GM18519 (cell line): ENCODE measurements at regions not wholly inside any gene's neighbourhood (a gene's known extent, or its start where the extent isn't known, plus 50 kb on each side); places are given as distances from the start of the nearest gene placed in this dataset.
"Not testable (repeated sequence)": the region's sequence is repeated elsewhere in the genome, so short reads cannot be mapped to it uniquely, and the experiment has no call there.

Source experiments
- ATAC-seq: cut with Tn5 transposase; IDR thresholded peaks from one replicate; pipeline ENCODE4 v1.9.1; 2021; ENCODE audit warnings: mild to moderate bottlenecking, moderate library complexity; ENCODE audit not compliant: unreplicated experiment, low FRiP score

DNA sequence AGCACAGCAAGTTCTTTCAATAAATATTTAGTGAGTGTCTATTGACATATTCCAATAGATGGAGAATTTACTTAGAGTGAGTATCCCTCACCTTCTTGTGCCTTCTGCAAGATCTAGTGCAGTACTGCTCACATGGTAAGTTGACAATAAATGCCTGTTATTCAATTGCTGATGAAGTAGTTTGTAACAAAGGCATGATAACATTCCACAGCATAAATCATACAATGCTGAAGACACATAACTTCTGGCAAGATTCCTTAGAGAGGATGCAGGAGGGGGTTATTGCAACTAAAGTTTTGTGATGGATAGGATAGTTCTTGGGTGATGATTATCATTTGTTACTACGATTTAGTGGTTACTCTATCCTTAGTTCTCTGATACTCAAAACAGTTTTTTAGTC lies 112.2 kb upstream of the RBMS3 start:
- ATAC-seq: no peak

DNA sequence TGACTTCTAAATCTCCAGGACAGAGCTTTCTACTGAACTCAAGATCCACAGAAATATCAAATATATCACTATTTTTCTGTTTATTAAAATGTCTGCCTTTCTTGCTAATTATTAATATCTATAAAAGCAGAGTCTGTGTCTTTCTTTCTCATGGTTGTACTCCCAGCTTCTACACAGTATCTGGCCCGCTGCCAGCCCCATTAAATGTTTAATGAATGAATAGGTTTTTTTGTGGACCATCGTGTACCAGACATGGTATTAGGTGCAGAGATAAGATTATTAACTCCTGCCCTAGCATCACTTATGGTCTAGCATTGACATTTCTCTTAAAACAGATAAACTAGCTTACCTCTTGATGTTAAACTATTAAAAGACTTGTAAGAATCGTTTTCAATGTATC lies 111.4 kb upstream of the RBMS3 start:
- no peak for ATAC-seq

DNA sequence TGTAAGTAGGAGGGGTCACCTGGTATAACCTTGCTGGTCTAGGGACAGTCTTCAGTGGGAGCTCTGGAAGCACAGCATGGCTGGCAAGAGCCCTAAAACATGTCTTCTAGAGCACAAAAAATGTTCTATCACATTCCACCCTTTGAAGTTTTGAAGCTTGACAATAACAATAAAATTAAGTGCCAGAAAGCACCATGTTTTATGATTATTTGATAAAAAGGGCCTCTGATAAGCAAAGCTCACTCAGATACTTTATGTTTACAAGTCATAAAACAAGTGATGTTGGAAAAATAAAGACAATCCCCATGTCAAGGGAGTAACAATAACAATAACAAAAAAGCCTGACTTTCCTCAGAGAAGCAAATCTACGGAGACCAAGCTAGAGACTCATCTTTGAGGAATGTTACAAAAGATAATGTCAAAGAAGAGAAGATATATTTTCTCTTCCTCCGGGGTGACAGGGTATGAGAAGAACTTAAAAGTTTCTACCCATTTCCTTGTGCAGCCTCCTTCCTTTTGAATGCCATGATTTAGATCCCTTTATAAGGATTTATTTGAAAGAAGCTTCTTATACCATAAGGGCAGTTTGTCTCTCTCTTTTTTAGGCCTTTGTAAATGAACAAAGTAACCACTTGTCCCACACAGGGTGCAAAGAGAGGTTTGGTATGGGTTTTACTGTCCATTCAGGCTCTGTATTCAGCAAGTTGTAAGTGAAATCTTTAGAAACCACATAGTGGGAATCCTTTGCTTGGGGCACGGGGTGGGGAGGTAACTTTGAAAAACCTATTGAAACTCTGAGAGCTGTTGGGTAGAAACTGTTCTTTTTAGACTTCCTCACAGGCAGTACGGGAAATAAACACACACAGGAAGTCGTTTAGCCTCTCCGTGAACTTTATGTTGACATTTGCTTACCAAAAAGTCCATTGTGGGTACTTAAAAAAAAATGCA lies 109.6 kb upstream of the RBMS3 start:
- ATAC-seq: peak; percentile 76

DNA sequence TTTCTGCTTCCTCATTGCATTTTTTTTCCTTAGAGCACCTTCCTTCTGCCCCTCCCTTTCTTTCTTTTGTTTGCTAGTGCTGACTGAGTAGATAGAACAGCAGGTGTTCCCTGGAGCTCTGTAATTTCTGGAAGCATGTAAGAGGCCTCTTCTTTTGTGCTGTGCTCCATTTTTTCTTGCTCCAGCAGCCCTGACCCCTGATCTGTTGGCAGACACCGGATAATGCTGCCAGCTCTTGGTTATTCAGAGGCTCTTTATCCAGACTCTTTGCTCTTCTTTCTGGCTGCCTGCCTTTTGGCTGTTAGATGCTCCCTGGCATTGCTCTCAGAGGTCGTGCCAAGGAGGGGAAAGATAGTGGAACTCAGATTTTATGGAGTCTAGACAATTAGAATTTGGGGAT lies 104.4 kb upstream of the RBMS3 start:
- no peak for ATAC-seq

DNA sequence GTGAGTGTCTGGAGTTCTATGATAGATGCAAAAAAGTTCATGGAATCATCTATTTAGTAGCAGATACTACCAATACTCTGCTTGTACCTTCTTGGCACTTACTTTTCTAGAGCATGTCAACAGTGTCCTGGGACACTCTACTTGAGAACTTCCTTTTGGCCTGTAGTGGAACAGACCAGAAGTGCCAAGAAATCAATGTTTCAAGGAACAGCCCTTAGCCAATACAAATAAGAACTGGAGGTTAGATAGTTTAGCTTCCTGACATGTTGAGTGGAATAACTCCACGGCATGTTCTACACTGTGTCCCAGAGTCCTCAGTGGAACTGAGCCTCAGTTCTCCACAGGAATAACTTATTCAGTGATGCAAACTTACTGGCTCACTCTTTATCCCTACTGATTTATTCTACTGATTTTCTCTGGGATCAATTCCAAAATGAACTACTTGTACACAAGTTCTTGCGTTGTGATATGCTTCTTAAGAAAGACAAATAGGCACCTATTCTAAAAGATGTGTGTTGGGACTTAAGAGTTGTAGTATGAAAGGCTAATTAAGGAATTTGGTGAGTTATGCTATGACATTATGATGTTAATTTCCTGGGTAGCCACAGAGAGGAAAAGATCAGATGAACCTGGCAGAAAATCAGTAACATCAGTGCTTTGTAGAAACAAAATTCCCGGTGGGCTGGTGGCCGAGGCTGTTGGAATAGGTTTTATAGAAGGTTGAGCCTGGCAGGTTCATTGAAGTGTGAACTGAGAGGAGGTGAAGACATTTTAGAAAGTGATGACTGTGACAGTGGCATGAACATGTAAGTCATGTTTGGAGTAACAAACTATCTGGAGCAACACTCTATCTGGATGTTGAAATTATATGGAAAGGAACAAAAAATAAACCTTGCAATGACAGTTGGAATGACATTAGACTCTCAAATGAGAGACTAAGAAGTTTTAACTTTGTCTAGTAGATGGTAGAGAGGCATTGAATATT lies 101.8 kb upstream of the RBMS3 start:
- ATAC-seq: no peak

DNA sequence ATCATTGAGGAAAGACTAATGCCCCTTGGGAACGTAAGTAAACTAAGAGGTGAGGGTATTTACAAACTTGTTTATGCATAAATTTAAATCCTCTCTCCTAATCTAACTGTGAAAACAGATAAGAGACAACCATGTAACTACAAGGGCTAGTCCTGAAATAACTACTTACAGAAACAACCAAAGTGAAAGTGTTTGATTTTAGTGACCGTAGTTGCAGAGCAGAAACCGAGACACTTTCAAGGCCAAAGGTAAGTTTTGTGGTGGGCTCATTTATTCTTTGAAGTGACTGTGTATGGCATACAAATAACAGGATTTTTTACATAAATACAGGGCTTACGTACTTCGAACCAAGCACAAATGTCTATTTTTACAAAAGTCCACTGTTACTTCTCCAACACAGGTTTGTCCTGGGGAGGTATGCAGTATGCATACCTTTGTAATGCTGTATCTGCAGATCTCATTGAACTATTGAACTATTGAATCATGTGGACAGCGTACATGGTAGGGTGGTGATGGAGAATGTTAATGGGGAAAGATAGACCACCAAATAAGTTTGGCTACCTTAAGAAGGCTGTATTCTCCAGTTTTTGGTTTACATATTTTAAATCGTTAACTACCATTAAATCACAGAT lies 99.6 kb upstream of the RBMS3 start:
- ATAC-seq: peak; percentile 71

DNA sequence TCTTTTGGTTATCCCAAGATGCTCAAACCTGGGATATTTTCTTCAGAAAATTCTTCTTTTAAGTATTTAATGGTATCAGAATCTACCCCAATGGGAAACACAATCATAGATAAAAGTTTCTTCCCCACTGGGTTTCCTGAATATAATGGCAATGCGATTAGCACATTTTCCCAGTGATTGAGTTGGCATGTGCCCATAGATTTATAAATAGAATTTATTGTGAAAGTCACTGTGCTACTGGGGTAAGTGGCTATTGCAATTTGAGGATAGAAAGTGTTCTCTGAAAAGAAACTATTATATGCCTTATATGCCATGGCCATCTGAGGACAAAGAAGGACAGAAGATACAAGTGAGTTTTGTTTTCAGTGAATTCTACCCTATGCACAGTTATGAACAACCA lies 99.0 kb upstream of the RBMS3 start:
- ATAC-seq: no peak

DNA sequence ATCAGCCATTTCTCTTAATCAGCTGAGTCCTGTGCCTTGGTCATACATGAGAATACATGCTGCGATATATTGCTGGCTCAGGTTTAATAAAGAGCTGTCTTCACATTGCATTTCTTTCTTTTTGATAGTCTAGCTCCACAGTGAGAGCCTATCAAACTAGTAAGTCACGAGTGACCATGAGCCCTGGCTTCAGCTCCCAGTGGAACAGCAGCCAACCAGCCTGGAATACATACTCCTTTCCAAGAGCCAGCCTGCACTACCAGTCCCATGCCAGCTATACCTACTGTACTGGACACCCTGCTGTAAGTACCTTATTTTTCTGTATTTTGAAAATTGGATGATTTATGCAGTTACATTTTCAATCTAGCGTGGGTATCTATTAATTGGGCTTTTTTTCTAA lies 98.0 kb upstream of the RBMS3 start:
- ATAC-seq: not testable (repeated sequence)

DNA sequence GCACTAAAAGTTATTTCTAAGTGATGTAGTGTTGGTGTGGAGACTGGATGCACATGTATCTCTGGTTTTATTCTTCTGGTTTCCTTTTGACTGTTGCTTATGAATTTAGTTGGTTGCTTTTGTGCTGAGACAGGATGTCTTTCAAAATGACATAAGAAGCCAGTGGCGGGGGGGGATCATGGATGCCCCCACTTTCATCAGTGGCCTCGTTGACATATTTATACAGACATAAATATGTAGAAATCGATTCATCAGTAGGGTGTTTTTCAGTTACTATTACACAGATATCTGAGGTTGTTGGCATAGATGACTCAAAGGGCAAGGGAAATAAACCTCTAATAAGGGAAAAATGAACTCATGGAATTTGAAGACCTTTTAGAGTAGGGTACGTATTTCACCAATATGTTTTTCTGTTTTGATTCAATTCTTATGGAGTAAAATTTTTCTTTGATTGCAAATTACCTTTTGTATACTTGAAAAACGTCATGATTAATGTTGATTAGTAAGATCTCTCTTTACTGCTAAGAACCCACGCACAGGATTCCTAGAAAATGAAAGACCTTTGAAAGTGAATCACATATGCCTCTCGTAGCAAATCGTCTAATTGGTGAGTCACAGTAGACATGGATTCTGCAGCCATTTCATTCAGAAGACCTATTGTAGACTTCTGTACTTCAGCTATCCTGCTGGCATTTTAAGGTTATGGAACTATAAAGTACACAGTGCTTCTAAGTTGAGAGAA lies 97.4 kb upstream of the RBMS3 start:
- ATAC-seq: no peak

DNA sequence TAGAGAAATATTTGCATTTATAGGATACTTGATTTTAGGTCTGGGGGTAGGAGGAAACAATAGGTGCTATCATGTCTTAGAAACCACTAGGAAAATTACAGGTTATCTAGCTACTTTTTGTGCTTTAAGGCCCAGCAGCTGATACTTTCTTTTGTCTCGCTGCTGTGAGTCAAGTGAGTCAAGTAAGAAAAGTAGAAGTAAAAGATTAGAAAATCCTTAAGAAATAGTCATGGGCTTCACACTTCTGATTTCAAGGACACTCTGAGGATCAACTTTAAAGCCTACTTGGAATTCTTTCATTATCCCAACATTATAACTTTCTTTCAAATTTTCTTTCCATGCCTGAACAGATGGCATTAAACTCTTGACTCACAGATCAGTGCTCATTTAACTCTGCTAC lies 95.2 kb upstream of the RBMS3 start:
- no peak for ATAC-seq

DNA sequence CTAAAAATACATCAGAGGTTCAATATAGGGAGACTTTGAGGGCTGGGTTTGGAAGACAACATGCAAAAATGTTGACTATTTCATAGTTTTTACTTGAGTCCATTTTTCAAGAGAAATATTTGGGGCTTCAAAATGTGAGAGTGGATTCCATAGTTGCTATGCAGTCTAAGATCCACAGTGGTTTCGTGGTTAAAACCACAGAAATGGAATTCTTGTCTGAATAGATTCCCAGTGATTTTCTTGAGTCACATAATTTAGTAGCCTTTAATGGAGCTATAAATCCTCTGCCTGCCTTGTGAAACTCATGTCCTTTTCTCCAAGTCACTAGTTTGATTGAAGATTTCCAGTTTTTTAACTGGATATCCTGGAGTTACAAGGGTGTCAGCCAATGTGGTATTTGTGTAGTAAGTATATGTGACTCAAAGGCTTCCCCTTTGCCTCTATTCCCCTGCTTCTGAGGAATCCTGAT lies 94.7 kb upstream of the RBMS3 start:
- ATAC-seq: no peak

DNA sequence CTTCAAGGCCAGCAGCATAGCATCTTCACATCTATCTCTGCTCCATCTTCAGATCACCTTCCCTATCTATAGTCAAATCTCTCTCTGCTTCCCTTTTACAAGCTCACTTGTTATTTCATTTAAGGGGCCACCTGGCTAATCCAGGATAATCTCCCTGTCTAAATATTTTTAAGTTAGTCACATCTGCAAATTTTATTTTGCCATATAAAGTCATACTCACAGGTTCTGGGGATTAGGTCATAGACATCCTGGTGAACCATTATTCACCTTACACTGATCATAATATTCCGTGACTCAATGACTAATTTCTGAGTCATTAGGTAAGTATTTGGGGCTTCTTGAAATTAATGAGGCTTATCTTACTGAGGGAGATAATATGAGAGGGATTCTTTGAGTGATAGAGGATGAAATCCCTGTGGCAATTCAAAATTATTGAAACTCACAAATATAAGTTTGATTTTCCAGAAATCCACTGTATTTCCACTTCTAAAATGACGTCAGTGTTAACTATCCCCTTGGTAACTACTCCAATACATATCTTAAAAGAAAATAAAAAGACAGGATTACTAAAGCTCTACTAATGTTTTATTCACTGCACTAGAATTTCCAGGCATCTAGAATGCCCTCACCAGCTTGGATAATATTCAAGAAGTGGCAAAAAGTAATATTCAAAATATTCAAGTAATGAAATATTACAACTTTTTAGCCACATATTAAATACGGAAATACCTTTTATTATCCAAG lies 93.7 kb upstream of the RBMS3 start:
- ATAC-seq: no peak

DNA sequence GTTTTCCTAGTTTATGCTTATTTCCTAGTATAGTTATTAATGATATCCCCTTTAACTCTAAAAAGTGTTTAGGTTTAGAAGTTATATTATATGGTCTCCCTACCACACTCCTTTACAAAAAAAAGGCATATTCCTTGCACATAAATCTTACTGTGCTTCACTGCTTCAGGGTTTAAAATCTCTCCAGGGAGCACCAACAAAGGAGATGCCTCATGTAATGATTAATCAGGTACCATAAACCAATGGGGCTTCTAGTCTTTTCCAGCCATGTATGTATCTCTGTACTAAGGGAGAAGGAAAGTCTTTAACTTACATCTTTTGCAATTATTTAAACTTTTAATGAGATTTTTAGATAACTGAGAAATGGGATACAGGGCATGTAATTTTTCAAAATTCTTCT lies 91.5 kb upstream of the RBMS3 start:
- no peak for ATAC-seq

DNA sequence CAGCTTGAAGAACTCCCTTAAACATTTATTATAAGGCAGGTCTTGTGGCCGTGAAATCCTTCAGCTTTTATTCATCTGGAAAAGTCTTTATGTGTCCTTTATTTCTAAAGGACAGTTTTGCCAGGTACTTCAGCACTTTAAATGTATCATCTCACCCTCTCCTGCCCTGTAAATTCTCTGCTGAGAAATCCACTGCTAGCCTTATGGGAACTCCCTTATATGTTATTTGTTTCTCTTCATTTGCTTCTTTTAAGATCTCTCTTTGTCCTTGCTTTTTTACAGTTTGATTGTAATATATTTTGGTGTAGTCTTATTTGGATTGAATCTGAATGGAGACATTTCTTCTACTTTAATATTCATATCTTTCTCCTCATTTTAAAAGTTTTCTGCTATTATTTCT lies 86.7 kb upstream of the RBMS3 start:
- no peak for ATAC-seq

DNA sequence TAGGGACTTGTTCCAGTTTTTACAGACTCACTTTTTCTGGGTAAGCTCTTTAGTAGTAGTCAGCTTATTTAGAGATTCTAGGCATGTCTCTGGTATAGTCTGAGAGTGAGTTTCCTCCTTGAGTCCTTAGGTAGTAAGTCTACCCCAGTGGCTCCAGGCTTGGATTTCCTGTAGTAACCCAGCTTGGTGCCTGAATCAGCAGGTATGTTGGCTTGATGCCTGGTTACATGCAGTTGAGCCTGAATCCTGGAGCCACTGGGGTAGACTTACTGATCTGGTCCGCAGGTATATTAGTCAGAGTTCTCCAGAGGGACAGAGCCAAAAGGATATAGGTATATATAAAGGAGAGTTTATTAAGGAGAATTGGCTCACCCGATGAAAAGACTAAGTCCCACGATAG lies 85.8 kb upstream of the RBMS3 start:
- ATAC-seq: no peak

DNA sequence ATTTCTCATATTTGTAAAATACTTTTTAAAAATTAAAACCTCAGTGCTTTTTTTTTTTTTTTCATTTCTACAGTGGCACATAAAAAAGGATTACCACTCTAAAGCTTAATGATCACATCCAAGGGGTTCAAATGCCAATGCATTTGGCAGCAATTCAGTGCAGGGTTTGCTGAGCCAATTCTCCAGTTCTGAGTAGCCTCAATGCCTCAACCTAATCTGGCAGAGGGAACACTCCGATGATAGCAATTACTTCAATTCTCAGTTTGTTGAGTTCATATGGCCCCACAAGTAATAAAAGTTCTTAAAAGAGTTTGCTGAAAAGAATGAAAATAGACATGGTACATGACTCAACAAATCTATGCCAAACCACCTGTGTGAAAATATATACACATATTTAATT lies 79.3 kb upstream of the RBMS3 start:
- no peak for ATAC-seq

DNA sequence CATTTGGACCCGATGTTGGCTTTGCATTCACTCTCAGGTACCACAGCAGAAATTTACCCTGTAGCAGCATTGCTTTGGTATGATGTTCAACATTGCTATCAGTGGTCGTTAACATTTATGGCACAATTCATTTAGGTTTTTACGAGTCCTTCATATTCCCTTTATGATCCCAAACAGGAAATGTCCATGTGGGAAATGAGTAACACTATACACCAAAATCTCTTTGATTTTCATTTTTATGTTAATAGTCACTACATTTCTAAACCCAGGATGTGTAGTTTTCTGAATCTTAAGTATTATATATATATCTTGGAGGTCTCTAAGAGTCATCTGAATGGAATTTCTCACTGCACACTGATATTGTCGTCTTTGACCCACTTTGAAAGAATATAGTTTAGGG lies 78.5 kb upstream of the RBMS3 start:
- ATAC-seq: no peak

DNA sequence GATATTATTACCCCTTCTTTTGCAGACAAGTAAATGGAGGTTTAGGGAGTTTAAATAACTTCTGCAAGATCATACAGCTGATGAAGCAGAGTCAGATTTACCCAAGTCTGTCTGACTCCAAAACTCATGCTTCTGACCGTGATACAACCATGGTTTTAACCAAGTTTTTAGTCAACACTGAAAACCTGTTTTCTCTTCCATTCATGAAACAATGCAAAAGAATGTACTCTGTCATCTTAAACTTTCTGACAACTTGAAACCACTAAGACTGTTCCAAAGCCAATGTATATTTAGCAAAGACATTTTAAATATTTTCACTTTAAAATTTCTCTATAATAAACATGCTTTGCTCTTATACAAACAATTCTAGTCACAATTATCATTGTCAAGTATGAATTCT lies 77.0 kb upstream of the RBMS3 start:
- no peak for ATAC-seq

DNA sequence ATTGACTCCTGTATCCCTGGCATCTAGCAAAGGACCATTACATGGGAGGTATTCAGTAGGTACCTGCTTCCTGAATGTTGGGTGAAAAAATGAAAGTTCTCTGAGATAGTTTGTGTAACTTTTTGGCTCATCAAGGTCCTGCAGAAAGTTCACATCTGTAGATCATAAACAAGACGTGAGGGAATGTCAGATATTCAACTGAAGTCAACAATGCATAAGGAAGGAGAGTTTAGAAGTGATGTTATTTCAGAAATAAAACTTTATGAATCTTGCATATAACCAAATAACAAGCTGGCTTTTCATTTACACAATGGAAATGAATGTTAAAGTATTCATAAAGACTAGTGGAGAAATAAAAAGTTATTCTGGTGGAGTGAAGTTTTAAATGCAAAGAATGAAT lies 73.4 kb upstream of the RBMS3 start:
- ATAC-seq: no peak
